GM12891 (cell line): ENCODE measurements at regions not wholly inside any gene's neighbourhood (a gene's known extent, or its start where the extent isn't known, plus 50 kb on each side); places are given as distances from the start of the nearest gene placed in this dataset.
"Not testable (repeated sequence)": the region's sequence is repeated elsewhere in the genome, so short reads cannot be mapped to it uniquely, and the experiment has no call there.

Experiments
- DNase-seq: peaks from one replicate; pipeline ENCODE4 v3.0.0; 2011; ENCODE audit warnings: low spot score; ENCODE audit not compliant: insufficient read length
- FAIRE-seq: peaks from 2 replicates; lab custom pipeline; 2011; peaks lifted over from hg19 to GRCh38; lab: Jason Lieb, UNC

GRCh38 chr2:87415586-87416265, 332.2 kb upstream of the PLGLB2 start:
- not testable (repeated sequence) for DNase-seq, FAIRE-seq

- not testable (repeated sequence) for DNase-seq, FAIRE-seq
Observed at GRCh38 chr2:87416266-87416592, 331.7 kb upstream of the PLGLB2 start.

- peak; percentile 88 for FAIRE-seq
- not testable (repeated sequence) for DNase-seq
Observed at GRCh38 chr2:87417147-87417546, 330.7 kb upstream of the PLGLB2 start.

GRCh38 chr2:87417742-87418567, 329.9 kb upstream of the PLGLB2 start:
- not testable (repeated sequence) for DNase-seq, FAIRE-seq

GRCh38 chr2:87418823-87419822, 328.8 kb upstream of the PLGLB2 start:
- FAIRE-seq, DNase-seq: not testable (repeated sequence)

- not testable (repeated sequence) for DNase-seq, FAIRE-seq
Observed at GRCh38 chr2:87419980-87420379, 327.9 kb upstream of the PLGLB2 start.

GRCh38 chr2:87420954-87421353, 326.9 kb upstream of the PLGLB2 start:
- not testable (repeated sequence) for FAIRE-seq

GRCh38 chr2:87423796-87424762, 323.8 kb upstream of the PLGLB2 start:
- not testable (repeated sequence) for DNase-seq, FAIRE-seq

More at GRCh38 chr2:87420954-87421353, 326.9 kb upstream of the PLGLB2 start:
- not testable (repeated sequence) for DNase-seq

GRCh38 chr2:87424763-87425154, 323.1 kb upstream of the PLGLB2 start:
- DNase-seq, FAIRE-seq: not testable (repeated sequence)

GRCh38 chr2:87425191-87425590, 322.7 kb upstream of the PLGLB2 start:
- not testable (repeated sequence) for DNase-seq, FAIRE-seq

GRCh38 chr2:87425717-87426116, 322.2 kb upstream of the PLGLB2 start:
- not testable (repeated sequence) for FAIRE-seq, DNase-seq

GRCh38 chr2:87428452-87429130, 319.3 kb upstream of the PLGLB2 start:
- FAIRE-seq, DNase-seq: not testable (repeated sequence)

GRCh38 chr2:87429206-87429930, 318.5 kb upstream of the PLGLB2 start:
- not testable (repeated sequence) for DNase-seq, FAIRE-seq

GRCh38 chr2:87429931-87430275, 318.0 kb upstream of the PLGLB2 start:
- DNase-seq, FAIRE-seq: not testable (repeated sequence)

GRCh38 chr2:87431051-87431450, 316.8 kb upstream of the PLGLB2 start:
- DNase-seq, FAIRE-seq: not testable (repeated sequence)

- not testable (repeated sequence) for FAIRE-seq, DNase-seq
Observed at GRCh38 chr2:87432711-87433453, 315.0 kb upstream of the PLGLB2 start.
